Breast epithelium (tissue), 4 donors: ENCODE measurements at regions not wholly inside any gene's neighbourhood (a gene's known extent, or its start where the extent isn't known, plus 50 kb on each side); places are given as distances from the start of the nearest gene placed in this dataset.

ENCODE experiments used
- DNase-seq, 2 donors: peaks; one replicate each; pipeline ENCODE4 v3.0.0-alpha.2; 2019; ENCODE audit warnings: low spot score in 2 of 2
- H3K27ac ChIP-seq, 2 donors: fragments of 200-600 bp; sonication (generic) in 1 of 2; one replicate each; pipeline ENCODE4 v1.5.1; 2016 to 2019; ENCODE audit warnings: mild to moderate bottlenecking in 1 of 2
- H3K27me3 ChIP-seq, 2 donors: fragments of 200-600 bp; sonication (generic) in 1 of 2; one replicate each; pipeline versions ENCODE4 v1.5.1 to v1.6.0; 2017 to 2019; ENCODE audit warnings: control low read depth in 1 of 2, mild to moderate bottlenecking in 1 of 2
- H3K36me3 ChIP-seq: fragments of 200-600 bp; one replicate; pipeline ENCODE4 v1.5.1; 2019
- H3K4me1 ChIP-seq, 2 donors: fragments of 200-600 bp; sonication (generic); one replicate each; pipeline ENCODE4 v1.5.1; 2016 to 2019; ENCODE audit warnings: control low read depth in 1 of 2
- H3K4me3 ChIP-seq, 3 donors: fragments of 200-600 bp; sonication (generic); 1 replicate in 2 of 3; 2 replicates in 1 of 3; pipeline ENCODE4 v1.5.1; 2016 to 2019; ENCODE audit warnings: mild to moderate bottlenecking in 3 of 3, moderate library complexity in 2 of 3
- H3K9me3 ChIP-seq, 2 donors: fragments of 200-600 bp; sonication (generic) in 1 of 2; one replicate each; pipeline ENCODE4 v1.5.1; 2016 to 2019; ENCODE audit warnings: control low read depth in 1 of 2
- CTCF ChIP-seq, 3 donors: fragments of 450-650 bp; IDR thresholded peaks; one replicate each; pipeline ENCODE4 v1.5.1; 2016 to 2017; ENCODE audit warnings: antibody characterized with exemption in 3 of 3, mild to moderate bottlenecking in 3 of 3, moderate library complexity in 3 of 3
- POLR2A ChIP-seq: fragments of 450-650 bp; IDR thresholded peaks from one replicate; pipeline ENCODE4 v1.6.1; 2016; ENCODE audit warnings: antibody characterized with exemption, mild to moderate bottlenecking, moderate library complexity
- POLR2AphosphoS5 ChIP-seq, 3 donors: sonication (generic); formaldehyde crosslinking; IDR thresholded peaks; one replicate each; pipeline ENCODE4 v1.6.1; 2017; ENCODE audit warnings: antibody characterized with exemption in 3 of 3
- intact Hi-C: fragments of 100-400 bp; cut with DNase I; formaldehyde crosslinking; loops from one replicate; pipeline ENCODE4 v1.15.1; 2023; ENCODE audit warnings: low total_unique reads

GRCh38 chr4:10342866-10343265 is 114.4 kb downstream of the ZNF518B start:
- Histone ChIP-seq H3K27ac (no peak overlapping the region), H3K36me3 (no peaks in the 10 kb centered on the region), H3K4me1 (no peaks in the 10 kb centered on the region), H3K27me3 (no peaks in the 10 kb centered on the region), H3K4me3 (no peak overlapping the region), H3K9me3 (no peaks in the 10 kb centered on the region)
- intact Hi-C loops = no loop called here
- DNase-seq = no peak
- TF ChIP-seq CTCF (IDR thresholded peaks at IDR 0.05) (no peak), POLR2AphosphoS5 (IDR thresholded peaks at IDR 0.05) (no peak), POLR2A (no peak)

GRCh38 chr4:10336471-10336870 is 120.8 kb downstream of the ZNF518B start:
- H3K27ac ChIP-seq = no peak overlapping the region
- intact Hi-C loops = no loop called here

GRCh38 chr4:10335050-10335449 is 122.2 kb downstream of the ZNF518B start:
- TF ChIP-seq POLR2A (no peak), CTCF (IDR thresholded peaks at IDR 0.05) (no peak), POLR2AphosphoS5 (IDR thresholded peaks at IDR 0.05) (no peak)
- no peaks in the 10 kb centered on the region for H3K4me1 ChIP-seq
- no peak overlapping the region for H3K27ac ChIP-seq
- H3K4me3 ChIP-seq = no peak overlapping the region
- H3K27me3 ChIP-seq = no peaks in the 10 kb centered on the region
- intact Hi-C loops = no loop called here
- H3K9me3 ChIP-seq = no peaks in the 10 kb centered on the region
- no peak for DNase-seq
- no peaks in the 10 kb centered on the region for H3K36me3 ChIP-seq

More at GRCh38 chr4:10336471-10336870, 120.8 kb downstream of the ZNF518B start:
- H3K4me3 ChIP-seq = no peak overlapping the region
- no peaks in the 10 kb centered on the region for H3K36me3 ChIP-seq
- H3K9me3 ChIP-seq = no peaks in the 10 kb centered on the region
- no peaks in the 10 kb centered on the region for H3K4me1 ChIP-seq
- DNase-seq = no peak
- no peaks in the 10 kb centered on the region for H3K27me3 ChIP-seq
- no peak for TF ChIP-seq POLR2AphosphoS5 (IDR thresholded peaks at IDR 0.05)

- intact Hi-C loops = no loop called here
- no peaks in the 10 kb centered on the region for H3K27me3 ChIP-seq
- no peak overlapping the region for H3K27ac ChIP-seq
- H3K9me3 ChIP-seq = no peaks in the 10 kb centered on the region
- H3K4me3 ChIP-seq = no peak overlapping the region
- H3K4me1 ChIP-seq = no peaks in the 10 kb centered on the region
- no peaks in the 10 kb centered on the region for H3K36me3 ChIP-seq
- TF ChIP-seq CTCF (IDR thresholded peaks at IDR 0.05) (no peak), POLR2AphosphoS5 (IDR thresholded peaks at IDR 0.05) (no peak), POLR2A (no peak)
- no peak for DNase-seq
These were observed 122.7 kb downstream of the ZNF518B start for GRCh38 chr4:10334506-10335028.

GRCh38 chr4:10333942-10334341 is 123.3 kb downstream of the ZNF518B start:
- Histone ChIP-seq H3K27me3 (no peaks in the 10 kb centered on the region), H3K9me3 (no peaks in the 10 kb centered on the region), H3K4me1 (no peaks in the 10 kb centered on the region), H3K4me3 (no peak overlapping the region), H3K27ac (no peak overlapping the region), H3K36me3 (no peaks in the 10 kb centered on the region)
- DNase-seq = no peak
- intact Hi-C loops = no loop called here
- TF ChIP-seq POLR2AphosphoS5 (IDR thresholded peaks at IDR 0.05) (no peak), POLR2A (no peak)

GRCh38 chr4:10326075-10326474 is 131.2 kb downstream of the ZNF518B start:
- Histone ChIP-seq H3K4me1 (no peaks in the 10 kb centered on the region), H3K27ac (no peak overlapping the region), H3K9me3 (no peaks in the 10 kb centered on the region), H3K4me3 (no peak overlapping the region), H3K36me3 (no peaks in the 10 kb centered on the region), H3K27me3 (peaks cover 0 to 3% of the 10 kb centered on the region in 2 donors)
- intact Hi-C loops = no loop called here
- TF ChIP-seq POLR2A (no peak), CTCF (IDR thresholded peaks at IDR 0.05) (no peak), POLR2AphosphoS5 (IDR thresholded peaks at IDR 0.05) (no peak)
- DNase-seq = no peak
